PC-3 (cell line): ENCODE measurements at regions not wholly inside any gene's neighbourhood (a gene's known extent, or its start where the extent isn't known, plus 50 kb on each side); places are given as distances from the start of the nearest gene placed in this dataset.

ENCODE experiments used
- CTCF ChIP-seq: fragments of 300-600 bp; sonication (generic); conservative IDR thresholded peaks from 2 replicates; pipeline ENCODE4 v1.5.1; 2017; ENCODE audit warnings: antibody characterized with exemption, low read depth, mild to moderate bottlenecking, low read length
- EZH2 ChIP-seq: fragments of 300-600 bp; sonication (generic); IDR thresholded peaks from one replicate; pipeline ENCODE4 v1.6.1; 2017; ENCODE audit warnings: antibody characterized with exemption, mild to moderate bottlenecking, low read length; ENCODE audit not compliant: unreplicated experiment

GRCh38 chr16:17853958-17854357 lies 383.2 kb upstream of the XYLT1 start:
- no peak for TF ChIP-seq CTCF
- no peak for TF ChIP-seq EZH2
